T-cell (primary cell): ENCODE measurements at regions not wholly inside any gene's neighbourhood (a gene's known extent, or its start where the extent isn't known, plus 50 kb on each side); places are given as distances from the start of the nearest gene placed in this dataset.

Source experiments
- ATAC-seq, 4 experiments: fragments of 200-7000 bp in 3 of 4; fragments of 150-1000 bp in 1 of 4; cut with Tn5 transposase; replicated peaks in 1 of 4; 1 replicate in 3 of 4; 2 replicates in 1 of 4; pipeline ENCODE4 v1.10.0; 2021; ENCODE audit warnings: moderate library complexity in 3 of 4, mild to moderate bottlenecking in 2 of 4, moderate number of reproducible peaks in 1 of 4
- CTCF ChIA-PET, 2 donors: fragments of 300-600 bp; sonication (Branson Sonifier 250); formaldehyde crosslinking; loops; one replicate each; lab custom pipeline; 2022; ENCODE audit warnings: antibody characterized with exemption in 2 of 2; lab: Charles Lee
- POLR2A ChIA-PET, 2 donors: fragments of 300-600 bp; sonication (Branson Sonifier 250); formaldehyde crosslinking; loops; one replicate each; lab custom pipeline; 2022; ENCODE audit warnings: antibody characterized with exemption in 2 of 2; lab: Charles Lee
- DNase-seq, 35 experiments: peaks; one replicate each; pipeline versions ENCODE4 v3.0.0 to v3.0.0-alpha.2; 2013 to 2023
- H3K27ac ChIP-seq: one replicate; pipeline ENCODE4 v1.5.1; 2013; ENCODE audit warnings: low read length
- H3K27me3 ChIP-seq, 2 experiments: replicated peaks in 1 of 2; 1 replicate in 1 of 2; 2 replicates in 1 of 2; pipeline versions ENCODE4 v1.6.1 to v1.7.0; 2013; ENCODE audit warnings: low read length in 1 of 2, mixed read lengths in 1 of 2; ENCODE audit not compliant: control insufficient read depth in 2 of 2, insufficient read depth in 2 of 2; ENCODE audit errors: extremely low read depth in 1 of 2
- H3K36me3 ChIP-seq, 2 donors: 1 replicate in 1 of 2; 2 replicates in 1 of 2; pipeline versions ENCODE4 v1.6.1 to v1.7.0; 2013; ENCODE audit warnings: low read length in 1 of 2; ENCODE audit not compliant: control insufficient read depth in 2 of 2, insufficient read depth in 1 of 2; ENCODE audit errors: extremely low read depth in 1 of 2
- H3K4me1 ChIP-seq, 2 experiments: 1 replicate in 1 of 2; 2 replicates in 1 of 2; pipeline versions ENCODE4 v1.6.1 to v1.7.0; 2013; ENCODE audit warnings: low read length in 2 of 2, mixed read lengths in 1 of 2; ENCODE audit not compliant: insufficient read depth in 2 of 2, control insufficient read depth in 1 of 2; ENCODE audit errors: extremely low read depth in 1 of 2
- H3K4me3 ChIP-seq, 2 donors: 1 replicate in 1 of 2; 2 replicates in 1 of 2; pipeline versions ENCODE4 v1.5.1 to v1.7.0; 2013; ENCODE audit warnings: mild to moderate bottlenecking in 2 of 2, low read length in 1 of 2, moderate library complexity in 1 of 2; ENCODE audit not compliant: control insufficient read depth in 1 of 2; ENCODE audit errors: extremely low read depth in 1 of 2
- H3K9me3 ChIP-seq: 2 replicates; pipeline ENCODE4 v1.7.0; 2013
- H3K27ac Mint-ChIP-seq, 2 donors: one replicate each; pipeline ENCODE4 v1.8.0; 2020 to 2021; ENCODE audit warnings: mild to moderate bottlenecking in 2 of 2, mixed read lengths in 2 of 2
- H3K27me3 Mint-ChIP-seq, 2 donors: one replicate each; pipeline ENCODE4 v1.8.0; 2021 to 2022; ENCODE audit warnings: mixed read lengths in 2 of 2
- H3K36me3 Mint-ChIP-seq: one replicate; pipeline ENCODE4 v1.8.0; 2021; ENCODE audit warnings: mixed read lengths
- H3K4me1 Mint-ChIP-seq, 3 donors: one replicate each; pipeline ENCODE4 v1.8.0; 2020 to 2022; ENCODE audit warnings: mixed read lengths in 3 of 3, mild to moderate bottlenecking in 1 of 3
- H3K4me3 Mint-ChIP-seq, 3 donors: one replicate each; pipeline ENCODE4 v1.8.0; 2020 to 2022; ENCODE audit warnings: mild to moderate bottlenecking in 3 of 3, mixed read lengths in 3 of 3, moderate library complexity in 3 of 3
- H3K9me3 Mint-ChIP-seq, 3 donors: one replicate each; pipeline ENCODE4 v1.8.0; 2020 to 2022; ENCODE audit warnings: mixed read lengths in 3 of 3
- WGBS: methylation state at CpG from one replicate; pipeline ENCODE4 v1.1.5; 2013; ENCODE audit warnings: missing lambda C conversion rate; ENCODE audit not compliant: insufficient coverage; 5-methylcytosine and 5-hydroxymethylcytosine counted together

- Histone ChIP-seq H3K9me3 (no peaks in the 10 kb centered on the region), H3K4me3 (no peak overlapping the region), H3K27me3 (peaks cover 0 to 2% of the 10 kb centered on the region in 2 experiments), H3K27ac (no peak overlapping the region), H3K4me1 (no peaks in the 10 kb centered on the region), H3K36me3 (no peaks in the 10 kb centered on the region)
- Mint-ChIP-seq H3K36me3 (no peaks in the 10 kb centered on the region), H3K4me3 (no peak overlapping the region), H3K9me3 (no peaks in the 10 kb centered on the region), H3K27ac (no peak overlapping the region), H3K4me1 (no peaks in the 10 kb centered on the region), H3K27me3 (no peaks in the 10 kb centered on the region)
- CTCF ChIA-PET: no interaction called here
- WGBS: 77% methylated on average over 4 of the region's 10 CpGs
- DNase-seq (no peak), ATAC-seq (no peak)
- POLR2A ChIA-PET: no interaction called here
Measured at GRCh38 chr2:160952464-160953254, 207.6 kb upstream of the TANK start.

GRCh38 chr2:160955578-160955977, 204.7 kb upstream of the TANK start:
- H3K27me3 Mint-ChIP-seq: no peaks in the 10 kb centered on the region
- H3K36me3 Mint-ChIP-seq: no peaks in the 10 kb centered on the region
- ChIA-PET CTCF (interaction anchor here in 1 of 2 donors (0.6 kb wide), 1 partner anchor 65 kb away, joined by 3 read pairs; no protein-coding TSS in a partner anchor), POLR2A (no interaction called here)
- H3K4me1 Mint-ChIP-seq: no peaks in the 10 kb centered on the region
- H3K4me3 Mint-ChIP-seq: no peak overlapping the region
- no CpG with 5 or more reads among the region's 1 CpG for WGBS
- Histone ChIP-seq H3K4me3 (no peak overlapping the region), H3K27me3 (peaks cover 0 to 2% of the 10 kb centered on the region in 2 experiments), H3K36me3 (no peaks in the 10 kb centered on the region), H3K27ac (no peak overlapping the region), H3K9me3 (no peaks in the 10 kb centered on the region), H3K4me1 (no peaks in the 10 kb centered on the region)
- no peak overlapping the region for H3K27ac Mint-ChIP-seq
- ATAC-seq (no peak), DNase-seq (no peak)
- no peaks in the 10 kb centered on the region for H3K9me3 Mint-ChIP-seq

DNA sequence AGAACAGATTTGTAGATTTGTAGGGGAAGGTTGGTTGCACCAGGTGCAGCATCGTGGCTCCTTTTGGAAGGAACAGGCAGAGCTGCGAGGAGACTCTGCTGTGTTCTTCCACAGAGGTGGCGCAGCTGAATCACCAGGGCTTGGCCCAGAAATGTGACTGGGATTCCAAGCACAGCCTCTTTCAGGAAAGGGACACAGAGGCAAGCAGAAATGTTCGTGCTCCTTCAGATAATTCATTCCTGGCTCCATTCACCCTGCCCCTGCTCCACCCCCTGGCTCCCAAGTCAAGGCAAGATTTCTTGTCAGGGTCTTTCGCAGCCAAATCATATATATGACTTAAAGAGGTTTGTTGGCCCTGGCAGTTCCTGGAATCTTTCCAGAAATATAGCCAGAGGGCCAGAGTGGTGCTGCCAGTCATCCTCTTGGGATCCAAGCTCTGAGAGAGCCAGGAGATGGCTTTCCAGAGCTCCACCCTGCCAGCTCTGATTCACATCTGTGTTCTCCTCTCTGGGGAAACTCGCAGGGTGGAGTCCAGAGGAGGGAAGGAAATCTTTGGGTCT, 203.9 kb upstream of the TANK start:
- DNase-seq (no peak), ATAC-seq (no peak)
- Histone ChIP-seq H3K36me3 (no peaks in the 10 kb centered on the region), H3K4me3 (no peak overlapping the region), H3K9me3 (no peaks in the 10 kb centered on the region), H3K27ac (no peak overlapping the region), H3K27me3 (peaks cover 0 to 2% of the 10 kb centered on the region in 2 experiments), H3K4me1 (no peaks in the 10 kb centered on the region)
- no peaks in the 10 kb centered on the region for H3K4me1 Mint-ChIP-seq
- ChIA-PET CTCF (interaction anchor here in 1 of 2 donors (0.6 kb wide), 1 partner anchor 64 kb away, joined by 3 read pairs; no protein-coding TSS in a partner anchor), POLR2A (no interaction called here)
- no peak overlapping the region for H3K27ac Mint-ChIP-seq
- no peaks in the 10 kb centered on the region for H3K9me3 Mint-ChIP-seq
- H3K4me3 Mint-ChIP-seq: no peak overlapping the region
- no peaks in the 10 kb centered on the region for H3K27me3 Mint-ChIP-seq
- H3K36me3 Mint-ChIP-seq: no peaks in the 10 kb centered on the region
- WGBS: 79% methylated on average over 4 of the region's 6 CpGs

GRCh38 chr2:160963957-160964356, 196.3 kb upstream of the TANK start:
- H3K36me3 Mint-ChIP-seq: no peaks in the 10 kb centered on the region
- DNase-seq (no peak), ATAC-seq (no peak)
- H3K36me3 ChIP-seq: no peaks in the 10 kb centered on the region
- H3K27me3 ChIP-seq: no peaks in the 10 kb centered on the region
- H3K4me1 ChIP-seq: no peaks in the 10 kb centered on the region
- no peaks in the 10 kb centered on the region for H3K9me3 Mint-ChIP-seq
- no peak overlapping the region for H3K27ac ChIP-seq
- no peak overlapping the region for H3K27ac Mint-ChIP-seq
- no peaks in the 10 kb centered on the region for H3K9me3 ChIP-seq
- no peak overlapping the region for H3K4me3 Mint-ChIP-seq
- no peaks in the 10 kb centered on the region for H3K4me1 Mint-ChIP-seq
- H3K4me3 ChIP-seq: no peak overlapping the region
- no CpG with 5 or more reads among the region's 3 CpGs for WGBS
- H3K27me3 Mint-ChIP-seq: peaks cover 0 to 7% of the 10 kb centered on the region in 2 donors
- ChIA-PET POLR2A (interaction anchor here in 1 of 2 donors (0.6 kb wide), 1 partner anchor 662 kb away, joined by 3 read pairs; no protein-coding TSS in a partner anchor), CTCF (interaction anchor here (0.7 to 1.4 kb wide), 2 partner anchors 712 to 851 kb away, joined by 4 to 5 read pairs; no protein-coding TSS in a partner anchor)

GRCh38 chr2:160967523-160967922, 192.7 kb upstream of the TANK start:
- no peaks in the 10 kb centered on the region for H3K9me3 Mint-ChIP-seq
- no peak for ATAC-seq

GRCh38 chr2:160968183-160968582, 192.0 kb upstream of the TANK start:
- H3K27ac Mint-ChIP-seq: no peak overlapping the region
- no CpG with 5 or more reads among the region's 2 CpGs for WGBS

More at GRCh38 chr2:160967523-160967922, 192.7 kb upstream of the TANK start:
- no peaks in the 10 kb centered on the region for H3K36me3 Mint-ChIP-seq
- H3K4me3 ChIP-seq: no peak overlapping the region
- H3K4me1 ChIP-seq: no peaks in the 10 kb centered on the region
- H3K36me3 ChIP-seq: no peaks in the 10 kb centered on the region
- H3K4me3 Mint-ChIP-seq: no peak overlapping the region
- H3K9me3 ChIP-seq: no peaks in the 10 kb centered on the region
- 58% methylated on average over 3 of the region's 6 CpGs for WGBS
- DNase-seq: no peak
- peaks cover 0 to 4% (median 2%) of the 10 kb centered on the region in 3 donors for H3K4me1 Mint-ChIP-seq
- POLR2A ChIA-PET: no interaction called here
- no peak overlapping the region for H3K27ac Mint-ChIP-seq
- H3K27me3 ChIP-seq: no peaks in the 10 kb centered on the region
- peaks cover 0 to 7% of the 10 kb centered on the region in 2 donors for H3K27me3 Mint-ChIP-seq
- no peak overlapping the region for H3K27ac ChIP-seq
- CTCF ChIA-PET: no interaction called here

More at GRCh38 chr2:160968183-160968582, 192.0 kb upstream of the TANK start:
- Histone ChIP-seq H3K9me3 (no peaks in the 10 kb centered on the region), H3K4me1 (no peaks in the 10 kb centered on the region), H3K4me3 (no peak overlapping the region), H3K27me3 (no peaks in the 10 kb centered on the region), H3K27ac (no peak overlapping the region), H3K36me3 (no peaks in the 10 kb centered on the region)
- ATAC-seq: no peak
- no peak for DNase-seq
- Mint-ChIP-seq H3K4me1 (peaks cover 0 to 4% (median 2%) of the 10 kb centered on the region in 3 donors), H3K9me3 (no peaks in the 10 kb centered on the region), H3K27me3 (peaks cover 0 to 7% of the 10 kb centered on the region in 2 donors), H3K36me3 (no peaks in the 10 kb centered on the region), H3K4me3 (no peak overlapping the region)
- ChIA-PET CTCF (interaction anchor here in 1 of 2 donors (0.8 kb wide), 1 partner anchor 644 kb away, joined by 3 read pairs; no protein-coding TSS in a partner anchor), POLR2A (no interaction called here)
